Neural crest cell (in vitro differentiated cells): ENCODE measurements at regions not wholly inside any gene's neighbourhood (a gene's known extent, or its start where the extent isn't known, plus 50 kb on each side); places are given as distances from the start of the nearest gene placed in this dataset.

Experiments
- DNase-seq: peaks from one replicate; pipeline ENCODE4 v3.0.0; 2021; ENCODE audit warnings: low read depth, mixed read lengths, low spot score
- H3K27ac Mint-ChIP-seq: one replicate; pipeline ENCODE4 v1.8.0; 2021; ENCODE audit warnings: mild to moderate bottlenecking, mixed read lengths; ENCODE audit not compliant: unreplicated experiment
- H3K27me3 Mint-ChIP-seq: 2 replicates; pipeline ENCODE4 v1.8.0; 2021; ENCODE audit warnings: low read depth, mild to moderate bottlenecking, mixed read lengths
- H3K36me3 Mint-ChIP-seq: 2 replicates; pipeline ENCODE4 v1.8.0; 2021; ENCODE audit warnings: low read depth, mild to moderate bottlenecking, mixed read lengths
- H3K4me1 Mint-ChIP-seq: 2 replicates; pipeline ENCODE4 v1.8.0; 2021; ENCODE audit warnings: mixed read lengths
- H3K4me3 Mint-ChIP-seq: one replicate; pipeline ENCODE4 v1.8.0; 2021; ENCODE audit warnings: mild to moderate bottlenecking, mixed read lengths
- H3K9me3 Mint-ChIP-seq: 2 replicates; pipeline ENCODE4 v1.8.0; 2021; ENCODE audit warnings: mixed read lengths
- TF ChIP-seq, protein P1 (sequence below): fragments of 200-600 bp; sonication (generic); conservative IDR thresholded peaks from 2 replicates; pipeline ENCODE4 v1.5.0; 2021; ENCODE audit warnings: antibody characterized with exemption, mild to moderate bottlenecking

- TF ChIP-seq, protein P1, sequence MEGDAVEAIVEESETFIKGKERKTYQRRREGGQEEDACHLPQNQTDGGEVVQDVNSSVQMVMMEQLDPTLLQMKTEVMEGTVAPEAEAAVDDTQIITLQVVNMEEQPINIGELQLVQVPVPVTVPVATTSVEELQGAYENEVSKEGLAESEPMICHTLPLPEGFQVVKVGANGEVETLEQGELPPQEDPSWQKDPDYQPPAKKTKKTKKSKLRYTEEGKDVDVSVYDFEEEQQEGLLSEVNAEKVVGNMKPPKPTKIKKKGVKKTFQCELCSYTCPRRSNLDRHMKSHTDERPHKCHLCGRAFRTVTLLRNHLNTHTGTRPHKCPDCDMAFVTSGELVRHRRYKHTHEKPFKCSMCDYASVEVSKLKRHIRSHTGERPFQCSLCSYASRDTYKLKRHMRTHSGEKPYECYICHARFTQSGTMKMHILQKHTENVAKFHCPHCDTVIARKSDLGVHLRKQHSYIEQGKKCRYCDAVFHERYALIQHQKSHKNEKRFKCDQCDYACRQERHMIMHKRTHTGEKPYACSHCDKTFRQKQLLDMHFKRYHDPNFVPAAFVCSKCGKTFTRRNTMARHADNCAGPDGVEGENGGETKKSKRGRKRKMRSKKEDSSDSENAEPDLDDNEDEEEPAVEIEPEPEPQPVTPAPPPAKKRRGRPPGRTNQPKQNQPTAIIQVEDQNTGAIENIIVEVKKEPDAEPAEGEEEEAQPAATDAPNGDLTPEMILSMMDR = no peak
- peaks cover 15% of the 10 kb centered on the region for H3K4me1 Mint-ChIP-seq
- no peaks in the 10 kb centered on the region for H3K9me3 Mint-ChIP-seq
- H3K27me3 Mint-ChIP-seq = no peaks in the 10 kb centered on the region
- H3K4me3 Mint-ChIP-seq = no peak overlapping the region
- no peaks in the 10 kb centered on the region for H3K36me3 Mint-ChIP-seq
- DNase-seq = no peak
- H3K27ac Mint-ChIP-seq = no peak overlapping the region
Observed at GRCh38 chr5:2651116-2651515, 100.4 kb downstream of the IRX2 start.

- H3K27ac Mint-ChIP-seq = no peak overlapping the region
- no peak overlapping the region for H3K4me3 Mint-ChIP-seq
- H3K4me1 Mint-ChIP-seq = peaks cover 25% of the 10 kb centered on the region
- DNase-seq = no peak
- H3K36me3 Mint-ChIP-seq = no peaks in the 10 kb centered on the region
- H3K27me3 Mint-ChIP-seq = no peaks in the 10 kb centered on the region
- no peaks in the 10 kb centered on the region for H3K9me3 Mint-ChIP-seq
- TF ChIP-seq, protein P1 = no peak
Observed at GRCh38 chr5:2642684-2643345, 108.7 kb downstream of the IRX2 start.

GRCh38 chr5:2640717-2641116 lies 110.8 kb downstream of the IRX2 start:
- no peaks in the 10 kb centered on the region for H3K27me3 Mint-ChIP-seq
- peaks cover 33% of the 10 kb centered on the region for H3K4me1 Mint-ChIP-seq
- H3K36me3 Mint-ChIP-seq = no peaks in the 10 kb centered on the region
- DNase-seq = no peak
- H3K27ac Mint-ChIP-seq = no peak overlapping the region
- H3K9me3 Mint-ChIP-seq = no peaks in the 10 kb centered on the region
- H3K4me3 Mint-ChIP-seq = no peak overlapping the region
- TF ChIP-seq, protein P1 = no peak

DNA sequence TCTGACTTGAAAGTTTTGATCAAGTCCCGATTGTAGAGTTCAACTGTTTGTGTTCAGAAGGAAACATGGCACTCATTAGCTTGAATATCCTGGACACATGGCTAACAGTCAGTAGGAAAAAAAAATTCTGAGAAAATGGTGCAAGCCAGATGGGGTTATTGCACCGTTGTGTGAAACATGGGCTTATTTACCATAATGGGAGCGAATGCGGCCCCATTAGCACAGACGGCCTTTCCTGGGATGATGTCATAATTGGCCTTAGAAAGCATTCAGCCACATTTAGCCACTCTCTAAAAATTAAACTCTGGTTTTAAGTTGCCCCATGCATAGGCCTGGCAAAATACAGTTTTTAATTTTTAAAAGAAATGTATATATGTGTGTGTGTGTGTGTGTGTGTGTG lies 112.1 kb downstream of the IRX2 start:
- DNase-seq = no peak
- H3K9me3 Mint-ChIP-seq = no peaks in the 10 kb centered on the region

DNA sequence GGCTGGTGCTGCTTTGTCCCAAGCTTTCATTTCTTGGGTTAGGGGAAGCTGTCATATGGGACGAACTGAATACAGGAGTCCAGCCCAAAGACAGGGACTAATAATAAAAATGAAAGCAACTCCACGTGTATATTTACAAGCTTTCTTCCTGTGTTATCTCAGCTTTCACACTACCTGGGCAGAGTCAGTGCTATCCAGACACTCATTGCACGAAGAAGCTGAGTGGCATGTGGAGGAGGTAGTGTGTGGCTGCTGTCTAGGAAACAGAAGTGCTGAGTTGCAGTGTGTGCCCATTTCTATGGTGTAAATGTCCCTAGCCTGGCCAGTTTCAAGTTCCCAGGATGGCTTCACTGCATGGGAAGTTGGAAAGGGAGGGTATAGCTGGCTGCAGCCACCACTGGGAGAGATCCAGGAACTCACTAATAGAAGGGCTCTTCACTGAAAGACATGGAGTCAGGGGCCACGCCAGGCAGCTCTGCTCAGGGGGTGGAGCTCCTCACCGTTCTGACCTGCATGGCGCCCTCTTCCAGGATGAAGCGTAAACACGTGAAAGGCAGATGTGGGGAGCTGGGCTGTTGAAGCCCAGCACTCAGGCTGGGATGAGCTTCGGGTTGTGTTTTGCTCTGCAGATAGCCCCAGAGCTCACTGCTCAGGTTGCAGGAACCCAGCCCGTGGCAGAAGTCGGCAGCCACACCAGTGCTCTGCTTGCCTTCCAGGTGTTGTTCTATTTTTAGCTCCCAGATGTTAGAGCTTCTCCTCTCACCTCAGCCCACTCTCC lies 116.9 kb downstream of the IRX2 start:
- H3K4me3 Mint-ChIP-seq = no peak overlapping the region
- no peaks in the 10 kb centered on the region for H3K9me3 Mint-ChIP-seq
- no peak overlapping the region for H3K27ac Mint-ChIP-seq
- H3K36me3 Mint-ChIP-seq = no peaks in the 10 kb centered on the region
- peaks cover 26% of the 10 kb centered on the region for H3K4me1 Mint-ChIP-seq
- no peak for DNase-seq
- H3K27me3 Mint-ChIP-seq = no peaks in the 10 kb centered on the region
- TF ChIP-seq, protein P1 = no peak

More for the DNA sequence above, 112.1 kb downstream of the IRX2 start:
- Mint-ChIP-seq H3K27ac (no peak overlapping the region), H3K4me3 (no peak overlapping the region), H3K27me3 (no peaks in the 10 kb centered on the region), H3K36me3 (no peaks in the 10 kb centered on the region), H3K4me1 (peaks cover 38% of the 10 kb centered on the region)
- TF ChIP-seq, protein P1 = no peak
